Panc1 (cell line): ENCODE measurements at regions not wholly inside any gene's neighbourhood (a gene's known extent, or its start where the extent isn't known, plus 50 kb on each side); places are given as distances from the start of the nearest gene placed in this dataset.

Source experiments
- ATAC-seq: fragments of 200-7000 bp; cut with Tn5 transposase; 2 replicates; pipeline ENCODE4 v1.9.1; 2020; ENCODE audit warnings: mild to moderate bottlenecking, moderate library complexity
- BruUV-seq: library from RNA; stranded (reverse); fragments of 400-500 nt; replicated peaks from 2 replicates; lab custom pipeline; 2021; lab: Mats Ljungman, UMichigan
- CTCF ChIA-PET: fragments of 300-600 bp; sonication (Branson Sonifier 250); formaldehyde crosslinking; loops from one replicate; lab custom pipeline; 2022; ENCODE audit warnings: antibody characterized with exemption; lab: Charles Lee
- POLR2A ChIA-PET: fragments of 300-600 bp; sonication (Branson Sonifier 250); formaldehyde crosslinking; loops from one replicate; lab custom pipeline; 2022; ENCODE audit warnings: antibody characterized with exemption; lab: Charles Lee
- DNase-seq: peaks from one replicate; pipeline ENCODE4 v3.0.0-alpha.2; 2010; ENCODE audit warnings: low read depth, low spot score
- H3K27ac ChIP-seq: 2 replicates; pipeline ENCODE4 v1.5.1; 2011; ENCODE audit warnings: mild to moderate bottlenecking, low read length, inconsistent platforms
- H3K27me3 ChIP-seq: fragments of 200-500 bp; sonication (Bioruptor generic); 2 replicates; pipeline ENCODE4 v1.6.0; 2014; ENCODE audit warnings: low read length, inconsistent platforms; ENCODE audit not compliant: control insufficient read depth, insufficient read depth
- H3K36me3 ChIP-seq: fragments of 200-500 bp; sonication (Bioruptor generic); 2 replicates; pipeline ENCODE4 v1.5.1; 2014; ENCODE audit warnings: inconsistent platforms, mild to moderate bottlenecking, low read length, moderate library complexity; ENCODE audit not compliant: control insufficient read depth, insufficient read depth
- H3K4me1 ChIP-seq: 2 replicates; pipeline ENCODE4 v1.5.1; 2011; ENCODE audit warnings: inconsistent platforms, mild to moderate bottlenecking, low read length, moderate library complexity; ENCODE audit not compliant: control insufficient read depth, insufficient read depth
- H3K4me3 ChIP-seq, 2 experiments: 2 replicates each; pipeline ENCODE4 v1.5.1; 2011 to 2012; ENCODE audit warnings: low read depth in 2 of 2, low read length in 2 of 2, mild to moderate bottlenecking in 2 of 2, inconsistent platforms in 1 of 2, moderate library complexity in 1 of 2
- H3K9me3 ChIP-seq: fragments of 200-500 bp; sonication (Bioruptor generic); 2 replicates; pipeline ENCODE4 v1.5.1; 2014; ENCODE audit warnings: low read depth, mild to moderate bottlenecking, inconsistent platforms, low read length, moderate library complexity; ENCODE audit not compliant: control insufficient read depth, insufficient read depth
- POLR2AphosphoS5 ChIP-seq: IDR thresholded peaks from 2 replicates; pipeline ENCODE4 v1.6.1; 2012; ENCODE audit warnings: mild to moderate bottlenecking, low read depth, low read length, moderate library complexity
- SIN3A ChIP-seq: IDR thresholded peaks from 2 replicates; pipeline ENCODE4 v1.6.1; 2012; ENCODE audit warnings: low read depth, mild to moderate bottlenecking, low read length, moderate library complexity, borderline replicate concordance; ENCODE audit not compliant: insufficient read depth
- TCF7L2 ChIP-seq: IDR thresholded peaks from 2 replicates; pipeline ENCODE4 v1.6.1; 2011; ENCODE audit warnings: mild to moderate bottlenecking, low read depth, low read length, inconsistent platforms
- in situ Hi-C: cut with HindIII; loops from 2 replicates; pipeline ENCODE4 v1.10.0; 2016; ENCODE audit warnings: low sequenced_read_pairs, low pct_unique_long_range_greater_than_20kb
- intact Hi-C: fragments of 100-400 bp; cut with micrococcal nuclease; formaldehyde crosslinking; loops from one replicate; pipeline ENCODE4 v1.10.0; 2022; ENCODE audit not compliant: unreplicated experiment
- TF ChIP-seq, protein P1 (sequence below), 2 experiments: IDR thresholded peaks; 2 replicates each; pipeline ENCODE4 v1.6.1; 2011 to 2012; ENCODE audit warnings: low read depth in 2 of 2, control low read depth in 1 of 2, low read length in 1 of 2, mild to moderate bottlenecking in 1 of 2, moderate library complexity in 1 of 2; ENCODE audit not compliant: insufficient read depth in 1 of 2
- TF ChIP-seq, protein P2 (sequence below): fragments of 450-650 bp; IDR thresholded peaks from 2 replicates; pipeline ENCODE4 v1.5.1; 2017; ENCODE audit warnings: mild to moderate bottlenecking

DNA sequence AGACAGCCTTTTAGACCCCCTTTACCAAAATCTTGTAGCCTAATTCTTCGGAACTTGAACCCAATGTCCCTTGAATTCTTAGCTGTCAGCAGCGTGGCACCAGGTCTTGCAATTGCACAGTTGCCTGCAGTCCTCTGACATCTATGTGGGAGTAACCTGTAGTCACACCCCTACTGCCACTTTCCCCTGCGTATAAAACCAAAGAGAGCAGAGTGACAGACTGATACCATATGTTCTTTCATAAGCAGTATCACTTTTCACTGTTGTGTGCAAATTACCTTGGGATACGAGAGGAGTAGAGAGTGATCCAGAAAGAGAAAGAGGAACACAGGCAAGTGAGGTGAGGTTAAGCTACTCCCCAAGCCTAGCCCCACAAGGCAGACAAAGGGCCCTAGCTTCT, 364.3 kb upstream of the ADAMTSL1 start:
- in situ Hi-C loops (no loop called here), intact Hi-C loops (no loop called here)
- H3K36me3 ChIP-seq: no peaks in the 10 kb centered on the region
- no peaks in the 10 kb centered on the region for H3K9me3 ChIP-seq
- H3K4me3 ChIP-seq: no peak overlapping the region
- TF ChIP-seq SIN3A (no peak), POLR2AphosphoS5 (no peak), TCF7L2 (no peak)
- TF ChIP-seq, protein P1, sequence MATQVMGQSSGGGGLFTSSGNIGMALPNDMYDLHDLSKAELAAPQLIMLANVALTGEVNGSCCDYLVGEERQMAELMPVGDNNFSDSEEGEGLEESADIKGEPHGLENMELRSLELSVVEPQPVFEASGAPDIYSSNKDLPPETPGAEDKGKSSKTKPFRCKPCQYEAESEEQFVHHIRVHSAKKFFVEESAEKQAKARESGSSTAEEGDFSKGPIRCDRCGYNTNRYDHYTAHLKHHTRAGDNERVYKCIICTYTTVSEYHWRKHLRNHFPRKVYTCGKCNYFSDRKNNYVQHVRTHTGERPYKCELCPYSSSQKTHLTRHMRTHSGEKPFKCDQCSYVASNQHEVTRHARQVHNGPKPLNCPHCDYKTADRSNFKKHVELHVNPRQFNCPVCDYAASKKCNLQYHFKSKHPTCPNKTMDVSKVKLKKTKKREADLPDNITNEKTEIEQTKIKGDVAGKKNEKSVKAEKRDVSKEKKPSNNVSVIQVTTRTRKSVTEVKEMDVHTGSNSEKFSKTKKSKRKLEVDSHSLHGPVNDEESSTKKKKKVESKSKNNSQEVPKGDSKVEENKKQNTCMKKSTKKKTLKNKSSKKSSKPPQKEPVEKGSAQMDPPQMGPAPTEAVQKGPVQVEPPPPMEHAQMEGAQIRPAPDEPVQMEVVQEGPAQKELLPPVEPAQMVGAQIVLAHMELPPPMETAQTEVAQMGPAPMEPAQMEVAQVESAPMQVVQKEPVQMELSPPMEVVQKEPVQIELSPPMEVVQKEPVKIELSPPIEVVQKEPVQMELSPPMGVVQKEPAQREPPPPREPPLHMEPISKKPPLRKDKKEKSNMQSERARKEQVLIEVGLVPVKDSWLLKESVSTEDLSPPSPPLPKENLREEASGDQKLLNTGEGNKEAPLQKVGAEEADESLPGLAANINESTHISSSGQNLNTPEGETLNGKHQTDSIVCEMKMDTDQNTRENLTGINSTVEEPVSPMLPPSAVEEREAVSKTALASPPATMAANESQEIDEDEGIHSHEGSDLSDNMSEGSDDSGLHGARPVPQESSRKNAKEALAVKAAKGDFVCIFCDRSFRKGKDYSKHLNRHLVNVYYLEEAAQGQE (IDR thresholded peaks at IDR 0.05; ENCODE audit: insufficient read depth in 1 of 2, low read depth in 2 of 2, low read length in 1 of 2): no peak
- TF ChIP-seq, protein P2, sequence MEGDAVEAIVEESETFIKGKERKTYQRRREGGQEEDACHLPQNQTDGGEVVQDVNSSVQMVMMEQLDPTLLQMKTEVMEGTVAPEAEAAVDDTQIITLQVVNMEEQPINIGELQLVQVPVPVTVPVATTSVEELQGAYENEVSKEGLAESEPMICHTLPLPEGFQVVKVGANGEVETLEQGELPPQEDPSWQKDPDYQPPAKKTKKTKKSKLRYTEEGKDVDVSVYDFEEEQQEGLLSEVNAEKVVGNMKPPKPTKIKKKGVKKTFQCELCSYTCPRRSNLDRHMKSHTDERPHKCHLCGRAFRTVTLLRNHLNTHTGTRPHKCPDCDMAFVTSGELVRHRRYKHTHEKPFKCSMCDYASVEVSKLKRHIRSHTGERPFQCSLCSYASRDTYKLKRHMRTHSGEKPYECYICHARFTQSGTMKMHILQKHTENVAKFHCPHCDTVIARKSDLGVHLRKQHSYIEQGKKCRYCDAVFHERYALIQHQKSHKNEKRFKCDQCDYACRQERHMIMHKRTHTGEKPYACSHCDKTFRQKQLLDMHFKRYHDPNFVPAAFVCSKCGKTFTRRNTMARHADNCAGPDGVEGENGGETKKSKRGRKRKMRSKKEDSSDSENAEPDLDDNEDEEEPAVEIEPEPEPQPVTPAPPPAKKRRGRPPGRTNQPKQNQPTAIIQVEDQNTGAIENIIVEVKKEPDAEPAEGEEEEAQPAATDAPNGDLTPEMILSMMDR: no peak
- no peaks in the 10 kb centered on the region for H3K27me3 ChIP-seq
- ChIA-PET CTCF (no interaction called here), POLR2A (no interaction called here)
- H3K4me1 ChIP-seq: no peaks in the 10 kb centered on the region
- ATAC-seq (no peak), DNase-seq (no peak)
- no peak overlapping the region for H3K27ac ChIP-seq
- no TSS peak for BruUV-seq

DNA sequence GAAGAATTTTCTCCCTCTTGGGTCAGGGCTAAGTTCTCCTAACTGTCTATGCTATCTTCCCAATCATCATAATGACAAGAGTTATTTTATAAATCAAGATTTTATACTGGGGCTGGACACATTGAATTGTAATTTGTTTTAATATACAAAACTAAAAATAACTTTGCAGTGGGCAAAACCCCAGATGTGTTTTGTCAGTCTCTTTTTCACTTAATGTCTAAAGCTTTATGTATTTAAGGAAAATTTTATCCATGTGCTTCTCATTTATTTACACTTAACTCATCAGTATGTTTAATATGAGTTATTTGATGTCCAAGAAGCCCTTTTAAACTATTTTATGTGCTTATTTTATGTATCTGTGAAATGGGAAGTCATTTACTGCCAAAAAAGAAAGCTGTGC, 362.8 kb upstream of the ADAMTSL1 start:
- no peak for ATAC-seq
- in situ Hi-C loops: no loop called here
- TF ChIP-seq, protein P1 (IDR thresholded peaks at IDR 0.05; ENCODE audit: insufficient read depth in 1 of 2, low read depth in 2 of 2, low read length in 1 of 2): no peak
- TF ChIP-seq POLR2AphosphoS5 (no peak), SIN3A (no peak), TCF7L2 (no peak)
- TF ChIP-seq, protein P2: no peak
- intact Hi-C loops: no loop called here
- no TSS peak for BruUV-seq
- Histone ChIP-seq H3K9me3 (no peaks in the 10 kb centered on the region), H3K4me1 (no peaks in the 10 kb centered on the region), H3K36me3 (no peaks in the 10 kb centered on the region), H3K27me3 (no peaks in the 10 kb centered on the region), H3K4me3 (no peak overlapping the region), H3K27ac (no peak overlapping the region)
- no peak for DNase-seq
- POLR2A ChIA-PET: no interaction called here
- CTCF ChIA-PET: no interaction called here
